ENCODE measurements at regions not wholly inside any gene's neighbourhood (a gene's known extent, or its start where the extent isn't known, plus 50 kb on each side); places are given as distances from the start of the nearest gene placed in this dataset.

- no peak for TF ChIP-seq POLR2A (IDR thresholded peaks at IDR 0.05)
- TF ChIP-seq, protein P1, sequence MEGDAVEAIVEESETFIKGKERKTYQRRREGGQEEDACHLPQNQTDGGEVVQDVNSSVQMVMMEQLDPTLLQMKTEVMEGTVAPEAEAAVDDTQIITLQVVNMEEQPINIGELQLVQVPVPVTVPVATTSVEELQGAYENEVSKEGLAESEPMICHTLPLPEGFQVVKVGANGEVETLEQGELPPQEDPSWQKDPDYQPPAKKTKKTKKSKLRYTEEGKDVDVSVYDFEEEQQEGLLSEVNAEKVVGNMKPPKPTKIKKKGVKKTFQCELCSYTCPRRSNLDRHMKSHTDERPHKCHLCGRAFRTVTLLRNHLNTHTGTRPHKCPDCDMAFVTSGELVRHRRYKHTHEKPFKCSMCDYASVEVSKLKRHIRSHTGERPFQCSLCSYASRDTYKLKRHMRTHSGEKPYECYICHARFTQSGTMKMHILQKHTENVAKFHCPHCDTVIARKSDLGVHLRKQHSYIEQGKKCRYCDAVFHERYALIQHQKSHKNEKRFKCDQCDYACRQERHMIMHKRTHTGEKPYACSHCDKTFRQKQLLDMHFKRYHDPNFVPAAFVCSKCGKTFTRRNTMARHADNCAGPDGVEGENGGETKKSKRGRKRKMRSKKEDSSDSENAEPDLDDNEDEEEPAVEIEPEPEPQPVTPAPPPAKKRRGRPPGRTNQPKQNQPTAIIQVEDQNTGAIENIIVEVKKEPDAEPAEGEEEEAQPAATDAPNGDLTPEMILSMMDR (IDR thresholded peaks at IDR 0.05) = no peak
Measured at GRCh38 chr1:55916907-55917306, 662.5 kb downstream of the PLPP3 start.
